GM19240 (cell line): ENCODE measurements at regions not wholly inside any gene's neighbourhood (a gene's known extent, or its start where the extent isn't known, plus 50 kb on each side); places are given as distances from the start of the nearest gene placed in this dataset.
"Not testable (repeated sequence)": the region's sequence is repeated elsewhere in the genome, so short reads cannot be mapped to it uniquely, and the experiment has no call there.

Experiments
- DNase-seq: peaks from one replicate; pipeline ENCODE4 v3.0.0; 2011; ENCODE audit warnings: low spot score; ENCODE audit not compliant: insufficient read length

- DNase-seq = no peak
Measured at GRCh38 chr7:156384706-156385105, 255.9 kb upstream of the RNF32 start.

DNA sequence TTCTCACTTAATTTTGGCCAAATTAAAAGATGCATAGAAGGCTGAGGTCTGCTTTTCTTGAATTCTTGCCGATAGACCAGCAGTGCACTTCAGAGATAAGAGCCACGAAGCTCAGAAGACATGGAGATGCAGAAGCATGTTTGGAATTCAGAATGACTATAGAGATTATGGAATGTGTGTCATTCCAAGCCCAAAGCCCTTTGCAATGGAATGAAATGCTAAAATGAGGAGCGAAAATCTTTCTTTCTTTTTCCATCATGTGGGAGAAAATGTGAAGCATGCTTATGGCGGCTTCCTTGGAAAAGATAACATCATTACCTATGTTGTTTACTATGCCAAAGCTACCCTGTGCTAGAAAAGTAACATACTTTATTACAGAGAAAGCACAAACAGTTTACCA, 257.0 kb upstream of the RNF32 start:
- no peak for DNase-seq

- no peak for DNase-seq
Measured at GRCh38 chr7:156380261-156380660, 260.3 kb upstream of the RNF32 start.

GRCh38 chr7:156379324-156380070, 261.1 kb upstream of the RNF32 start:
- no peak for DNase-seq

DNA sequence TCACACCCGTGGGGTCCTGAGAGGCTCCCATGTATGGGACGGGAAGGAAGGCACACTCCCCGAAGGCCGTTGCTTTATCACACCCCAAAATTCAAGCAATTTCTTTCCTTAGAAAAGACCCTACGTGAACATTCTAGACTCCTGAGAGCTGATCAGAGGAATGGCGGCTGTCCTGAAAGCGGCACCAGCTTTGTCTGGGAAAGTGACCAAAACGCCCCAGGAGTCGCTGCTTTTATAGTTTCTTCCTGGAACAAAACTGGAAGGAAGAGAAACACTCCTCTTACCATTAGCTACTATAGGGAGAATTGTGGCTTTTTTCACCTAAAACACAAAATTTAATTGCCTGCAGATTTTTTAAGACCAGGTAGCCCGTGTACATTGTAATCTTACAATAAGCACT, 261.8 kb upstream of the RNF32 start:
- DNase-seq = no peak

- DNase-seq = no peak
Measured at GRCh38 chr7:156376317-156376716, 264.3 kb upstream of the RNF32 start.

- no peak for DNase-seq
Measured at GRCh38 chr7:156374335-156374734, 266.2 kb upstream of the RNF32 start.

DNA sequence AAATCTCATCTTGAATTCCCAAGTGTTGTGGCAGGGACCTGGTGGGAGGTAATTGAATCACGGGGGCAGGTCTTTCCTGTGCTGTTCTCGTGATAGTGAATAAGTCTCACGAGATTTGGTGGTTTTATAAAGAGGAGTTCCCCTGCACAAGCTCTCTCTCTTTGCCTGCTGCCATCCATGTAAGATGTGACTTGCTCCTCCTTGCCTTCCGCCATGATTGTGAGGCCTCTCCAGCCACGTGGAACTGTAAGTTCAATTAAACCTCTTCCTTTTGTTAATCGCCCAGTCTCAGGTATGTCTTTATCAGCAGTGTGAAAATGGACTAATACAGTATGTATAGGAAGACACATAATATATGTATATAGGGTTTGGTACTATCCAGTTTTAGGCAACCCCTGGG, 270.6 kb upstream of the RNF32 start:
- not testable (repeated sequence) for DNase-seq

DNA sequence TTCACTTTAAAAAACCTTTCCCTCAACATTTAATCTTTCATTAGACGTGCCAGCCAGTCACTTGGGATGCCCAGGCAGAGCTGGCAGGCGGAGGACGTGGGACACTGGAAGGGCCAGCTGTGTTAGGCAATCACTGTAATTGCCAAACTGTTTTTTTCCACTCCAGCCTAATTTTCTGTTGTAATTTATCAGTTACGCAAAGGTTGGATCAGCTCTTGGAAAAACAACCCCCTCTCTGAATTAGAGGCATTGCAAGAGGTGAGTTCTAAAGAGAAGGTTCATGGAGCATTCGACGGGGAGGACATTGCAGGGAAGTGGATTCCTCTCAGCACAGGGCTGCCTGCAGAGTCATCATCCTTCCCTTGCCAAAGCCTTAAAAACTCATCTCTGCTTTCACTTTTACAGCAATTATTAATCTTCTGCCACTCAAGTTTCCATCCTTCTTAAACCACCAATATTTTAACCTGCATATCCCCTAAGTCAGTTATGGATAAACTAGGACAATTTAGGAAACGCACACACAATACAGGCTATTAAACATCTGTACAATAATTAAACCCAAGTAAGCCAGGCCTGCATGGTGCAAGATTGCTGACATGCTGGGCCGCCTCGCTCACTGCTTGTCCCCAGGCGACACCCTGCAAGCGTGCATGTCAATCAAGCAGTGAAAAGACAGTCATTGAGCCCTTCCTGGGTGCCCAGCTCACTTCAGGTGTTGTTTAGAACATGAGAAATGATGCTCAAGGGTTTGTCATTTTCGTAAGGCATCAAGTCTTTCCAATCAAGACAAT, 272.3 kb upstream of the RNF32 start:
- no peak for DNase-seq

GRCh38 chr7:156363751-156364150, 276.8 kb upstream of the RNF32 start:
- DNase-seq = no peak

DNA sequence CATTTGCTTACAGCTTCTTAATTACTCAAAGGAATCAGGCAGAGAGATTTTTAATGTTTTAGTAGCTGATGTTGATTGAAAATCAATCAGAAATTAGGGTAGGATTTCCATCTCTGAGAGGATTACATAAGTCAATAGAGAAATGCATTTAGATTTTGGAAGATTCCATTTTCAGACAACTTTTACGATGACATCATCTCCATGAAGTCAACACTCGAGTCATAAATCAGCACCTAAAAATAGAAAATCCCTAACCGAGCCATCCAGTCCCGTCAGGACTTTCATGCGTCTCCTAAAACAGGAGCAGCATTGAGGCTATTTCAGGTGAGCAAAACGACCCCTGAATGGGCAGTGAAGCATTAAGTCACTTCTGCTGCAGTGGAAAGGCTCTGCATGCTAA, 279.7 kb upstream of the RNF32 start:
- no peak for DNase-seq

DNA sequence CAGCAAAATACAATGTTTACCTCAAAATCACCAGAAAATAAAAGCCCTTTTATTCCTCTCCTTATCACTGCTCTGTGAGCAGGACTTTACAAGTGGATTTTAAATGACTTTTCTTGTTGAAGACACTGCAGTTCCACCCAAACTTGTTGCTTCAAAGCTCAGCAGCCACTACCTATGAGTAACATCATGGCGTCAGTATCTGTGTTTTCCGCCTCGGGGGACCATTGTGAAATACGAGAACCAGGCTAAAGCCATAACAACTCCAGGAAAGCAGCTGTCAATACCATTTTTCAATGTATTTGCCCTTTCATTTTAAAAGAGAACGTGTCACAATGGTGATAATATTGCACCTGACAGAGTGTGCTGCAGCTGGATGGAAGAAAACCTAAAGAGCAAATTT, 284.0 kb upstream of the RNF32 start:
- DNase-seq = no peak

GRCh38 chr7:156353352-156353751, 287.2 kb upstream of the RNF32 start:
- DNase-seq = no peak

- DNase-seq = not testable (repeated sequence)
Measured at GRCh38 chr7:156347703-156348248, 292.8 kb upstream of the RNF32 start.

DNA sequence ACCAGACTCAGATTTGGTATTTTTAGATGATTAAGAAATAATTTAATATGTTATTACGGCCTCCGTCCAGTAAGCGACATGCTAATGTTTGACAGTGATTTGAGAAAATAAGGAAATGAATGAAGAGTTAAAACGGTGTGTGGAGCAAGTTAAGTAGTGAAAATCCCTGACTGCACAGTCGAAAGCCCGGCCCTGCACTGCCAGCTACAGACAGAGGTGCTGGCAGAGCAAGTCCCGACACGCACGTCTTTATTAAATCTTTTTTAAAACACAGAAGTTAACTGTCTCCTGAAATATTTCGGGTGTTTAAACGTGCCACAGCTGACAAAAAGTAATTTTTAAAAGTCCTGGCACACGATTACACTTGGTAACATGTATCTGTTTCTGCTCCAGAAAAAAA, 293.4 kb upstream of the RNF32 start:
- no peak for DNase-seq

GRCh38 chr7:156344595-156344994, 296.0 kb upstream of the RNF32 start:
- DNase-seq = no peak

DNA sequence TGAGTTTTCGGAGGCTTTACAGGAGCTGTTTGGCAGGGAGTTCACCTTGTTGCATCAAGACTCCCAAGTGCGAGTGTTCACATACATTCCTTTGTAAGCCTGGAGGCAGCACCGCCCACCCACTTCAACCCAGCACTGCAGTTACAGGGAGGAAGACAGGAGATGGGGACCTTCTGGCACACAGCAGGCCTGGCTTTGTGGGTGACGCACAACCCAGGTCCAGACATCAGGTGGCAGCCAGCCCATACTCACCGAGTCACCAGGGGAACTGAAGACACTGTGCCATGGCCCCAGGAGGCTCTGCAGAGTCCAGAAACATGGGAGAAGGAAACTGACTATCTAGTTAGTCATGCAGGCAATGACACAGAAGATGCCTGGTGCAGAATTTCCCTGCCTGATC, 305.9 kb upstream of the RNF32 start:
- no peak for DNase-seq

DNA sequence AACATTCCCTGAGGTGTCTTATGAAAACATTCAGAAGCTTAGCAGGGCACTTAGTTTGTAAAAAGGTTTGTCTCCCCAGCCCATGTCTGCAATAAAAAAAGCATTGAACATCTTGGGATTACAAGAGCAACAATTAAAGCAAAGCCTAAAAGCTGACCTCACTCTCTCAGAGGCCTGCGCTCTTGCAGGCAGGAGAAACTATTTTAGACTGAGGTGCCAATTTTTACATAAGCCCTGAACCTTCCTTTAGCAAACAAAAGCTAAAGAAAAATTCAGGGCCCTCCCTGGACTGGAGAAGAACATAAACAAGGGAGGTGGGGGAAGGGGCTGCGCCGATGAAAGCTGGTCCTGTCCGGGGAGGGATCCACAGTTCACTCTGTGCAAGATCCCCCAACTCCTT, 312.7 kb upstream of the RNF32 start:
- DNase-seq = no peak

DNA sequence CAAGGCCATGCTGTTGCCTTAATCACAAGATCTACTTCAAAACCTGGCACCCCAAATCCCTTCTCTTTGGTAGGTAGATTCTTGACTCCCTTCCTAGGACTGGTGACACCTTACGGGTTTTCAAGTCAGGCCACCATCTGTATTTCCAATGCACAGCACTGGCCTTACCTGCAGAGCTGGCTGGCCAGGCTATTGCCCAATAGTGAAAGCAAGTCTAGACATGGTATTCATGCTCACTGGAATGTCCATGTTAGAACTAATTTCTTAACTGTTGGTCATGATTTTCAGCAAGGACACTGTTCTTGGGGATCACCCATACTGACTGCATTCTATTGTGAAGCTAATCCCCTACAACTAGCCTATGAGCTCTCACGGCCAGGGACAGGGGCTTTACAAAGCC, 313.1 kb upstream of the RNF32 start:
- no peak for DNase-seq

DNA sequence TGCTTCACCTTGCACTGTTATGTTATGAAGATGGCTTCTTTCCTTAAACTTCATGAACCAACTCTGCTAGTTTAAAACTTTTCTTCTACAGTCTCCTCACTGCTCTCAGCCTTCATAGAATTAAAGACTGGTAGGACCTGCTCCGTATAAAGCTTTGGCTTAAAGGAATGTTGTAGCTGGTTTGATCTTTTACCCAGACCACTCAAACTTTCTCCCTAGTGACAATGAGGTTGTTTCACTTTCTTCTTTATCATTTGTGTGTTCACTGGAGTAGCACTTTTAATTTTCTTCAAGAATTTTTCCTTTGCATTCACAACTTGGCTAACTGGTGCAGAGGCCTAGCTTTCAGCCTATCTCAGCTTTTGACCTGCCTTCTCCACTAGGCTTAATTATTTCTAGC, 316.4 kb upstream of the RNF32 start:
- no peak for DNase-seq

DNA sequence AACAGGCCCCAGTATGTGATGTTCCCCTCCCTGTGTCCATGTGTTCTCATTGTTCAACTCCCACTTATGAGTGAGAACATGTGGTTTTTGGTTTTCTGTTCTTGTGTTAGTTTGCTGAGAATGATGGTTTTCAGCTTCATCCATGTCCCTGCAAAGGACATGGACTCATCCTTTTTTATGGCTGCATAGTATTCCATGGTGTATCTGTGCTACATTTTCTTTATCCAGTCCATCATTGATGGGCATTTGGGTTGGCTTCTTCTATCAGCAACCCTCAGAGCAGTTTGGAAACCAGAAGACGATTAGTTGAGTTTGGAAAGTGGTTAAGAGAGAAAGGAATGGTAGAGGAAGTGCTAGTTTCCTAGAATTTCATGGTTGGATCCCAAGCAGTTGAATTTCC, 319.1 kb upstream of the RNF32 start:
- not testable (repeated sequence) for DNase-seq

DNA sequence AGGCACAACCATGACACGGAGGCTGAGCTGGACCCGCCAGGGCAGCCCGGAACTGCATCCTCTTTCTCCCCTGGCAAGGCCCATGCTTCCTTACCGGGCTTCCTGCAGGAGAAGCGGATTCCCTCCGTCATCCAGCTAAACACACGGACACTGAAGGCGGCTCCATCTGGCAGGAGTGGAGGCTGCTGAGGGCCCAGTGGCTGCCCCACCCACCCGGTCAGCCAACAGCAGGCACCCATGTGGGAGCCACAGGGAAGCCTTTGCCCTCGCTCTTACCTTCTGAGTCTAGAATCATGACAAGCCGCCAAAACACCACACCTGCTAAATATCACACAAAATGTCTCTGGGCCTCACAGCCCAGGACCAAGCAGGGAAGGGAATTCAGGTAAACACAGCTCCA, 321.6 kb upstream of the RNF32 start:
- DNase-seq = no peak

DNA sequence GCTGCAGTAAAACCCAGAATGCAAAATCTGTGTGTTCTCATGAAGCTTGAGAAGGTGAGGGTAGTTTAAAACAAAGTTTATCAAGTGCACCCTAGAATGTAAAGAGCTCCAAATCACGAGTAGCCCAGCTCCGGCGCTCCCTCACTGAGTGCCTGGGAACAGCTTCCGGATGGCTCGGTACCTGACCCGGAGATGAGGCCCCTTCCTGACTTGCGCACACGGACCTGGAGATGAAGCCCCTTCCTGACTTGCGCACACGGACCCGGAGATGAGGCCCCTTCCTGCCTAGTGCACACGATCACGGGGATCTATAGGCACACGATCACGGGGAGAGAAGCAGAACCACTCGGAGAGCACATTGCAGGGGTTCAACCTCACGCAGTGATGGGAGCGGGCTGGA, 322.1 kb upstream of the RNF32 start:
- DNase-seq = no peak
